ENCODE measurements at regions not wholly inside any gene's neighbourhood (a gene's known extent, or its start where the extent isn't known, plus 50 kb on each side); places are given as distances from the start of the nearest gene placed in this dataset.
A peak's percentile ranks its signal among the peaks of the same experiment; 100 is the strongest.

DNA sequence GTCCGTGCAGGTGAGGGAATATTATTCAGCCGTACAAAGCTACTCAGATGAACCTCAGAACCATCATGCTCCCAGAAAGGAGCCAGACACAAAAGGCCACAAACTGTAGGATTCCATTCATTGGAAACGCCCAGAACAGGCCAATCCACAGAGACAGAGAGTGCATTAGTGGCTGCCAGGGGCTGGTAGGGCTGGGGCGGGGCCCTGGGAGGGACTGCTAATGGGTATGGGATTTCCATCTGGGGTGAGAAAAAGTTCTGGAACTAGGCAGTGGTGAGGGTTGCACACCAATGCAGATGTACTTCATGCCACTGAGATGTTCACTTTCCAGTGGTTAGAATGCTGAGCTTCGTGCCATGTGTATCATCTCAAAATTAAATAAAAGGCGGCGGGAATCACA lies 101.1 kb downstream of the RFLNA start:
- peaks cover 45% of the 10 kb centered on the region for H3K4me1 ChIP-seq (ENCODE audit: insufficient read depth)
- H3K27ac ChIP-seq: peak overlapping the region; percentile 52
- H3K79me2 ChIP-seq (ENCODE audit: insufficient read depth): peaks cover 24% of the 10 kb centered on the region
- 62 to 69% methylated on average over 7 of the region's 7 CpGs for WGBS, 2 experiments (ENCODE audit: low coverage in 1 of 2, low lambda C conversion rate in 2 of 2, missing lambda C conversion rate in 2 of 2)
- no peak for TF ChIP-seq EZH2 (IDR thresholded peaks at IDR 0.05; ENCODE audit: insufficient read depth, poor library complexity, severe bottlenecking)
- TF ChIP-seq EZH2phosphoT487 (IDR thresholded peaks at IDR 0.05; ENCODE audit: insufficient read depth, low read depth): no peak
- H4K20me1 ChIP-seq (ENCODE audit: insufficient read depth): no peaks in the 10 kb centered on the region
- no peak overlapping the region for H3K4me2 ChIP-seq (ENCODE audit: unreplicated experiment)
- peaks cover 39% of the 10 kb centered on the region for H3F3A ChIP-seq (ENCODE audit: insufficient read depth)
- H3K36me3 ChIP-seq (ENCODE audit: low read depth): no peaks in the 10 kb centered on the region
- H3K4me3 ChIP-seq: no peak overlapping the region
- H3K9me3 ChIP-seq (ENCODE audit: low read depth): no peaks in the 10 kb centered on the region
- H3K9ac ChIP-seq: peak overlapping the region; percentile 41; the same call in 1 of the 2 replicates
- H3K9me2 ChIP-seq (ENCODE audit: insufficient read depth): no peaks in the 10 kb centered on the region
- peak; percentile 64 for DNase-seq
- in situ Hi-C loops (cut with MboI): no loop called here
- H3K27me3 ChIP-seq (replicated peaks; ENCODE audit: insufficient read depth): no peaks in the 10 kb centered on the region
- H2AFZ ChIP-seq: no peak overlapping the region

DNA sequence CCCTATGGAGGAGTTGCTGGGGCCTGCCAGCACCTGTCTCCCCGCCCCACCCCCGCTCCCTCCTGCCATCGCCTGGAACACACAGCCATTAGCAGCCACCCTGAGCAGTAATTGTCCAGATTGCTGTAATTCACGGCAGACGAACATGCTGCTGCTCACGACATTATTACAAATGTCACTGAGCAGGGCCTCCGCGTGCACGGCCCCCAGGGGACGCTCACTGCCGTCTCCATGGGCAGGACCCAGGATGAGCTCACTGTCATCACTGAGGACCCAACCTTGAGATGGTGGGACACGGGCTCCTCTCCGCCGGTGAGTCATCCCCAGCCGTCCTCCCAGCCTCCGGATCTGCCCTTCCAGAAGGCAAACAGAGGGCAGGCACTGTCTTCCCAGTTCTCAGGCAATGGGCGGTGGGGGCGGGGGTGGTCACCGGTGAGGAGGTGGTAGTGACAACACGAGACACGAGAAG lies 100.4 kb downstream of the RFLNA start:
- Histone ChIP-seq H3K9me2 (ENCODE audit: insufficient read depth) (no peaks in the 10 kb centered on the region), H3K27me3 (replicated peaks; ENCODE audit: insufficient read depth) (no peaks in the 10 kb centered on the region), H3K27ac (peak overlapping the region; percentile 52), H3K9me3 (ENCODE audit: low read depth) (no peaks in the 10 kb centered on the region), H2AFZ (no peak overlapping the region), H3F3A (ENCODE audit: insufficient read depth) (peaks cover 40% of the 10 kb centered on the region), H3K4me3 (no peak overlapping the region), H3K36me3 (ENCODE audit: low read depth) (no peaks in the 10 kb centered on the region), H3K79me2 (ENCODE audit: insufficient read depth) (peaks cover 24% of the 10 kb centered on the region), H4K20me1 (ENCODE audit: insufficient read depth) (no peaks in the 10 kb centered on the region), H3K4me1 (ENCODE audit: insufficient read depth) (peaks cover 48% of the 10 kb centered on the region), H3K9ac (peak overlapping the region; percentile 41; the same call in 1 of the 2 replicates), H3K4me2 (ENCODE audit: unreplicated experiment) (no peak overlapping the region)
- peak; percentile 73 for DNase-seq
- in situ Hi-C loops (cut with MboI): no loop called here
- TF ChIP-seq EZH2 (IDR thresholded peaks at IDR 0.05; ENCODE audit: insufficient read depth, poor library complexity, severe bottlenecking) (no peak), EZH2phosphoT487 (IDR thresholded peaks at IDR 0.05; ENCODE audit: insufficient read depth, low read depth) (no peak)
- 26% methylated on average over 17 to 21 of the region's 21 CpGs for WGBS, 2 experiments (ENCODE audit: low coverage in 1 of 2, low lambda C conversion rate in 2 of 2, missing lambda C conversion rate in 2 of 2)

DNA sequence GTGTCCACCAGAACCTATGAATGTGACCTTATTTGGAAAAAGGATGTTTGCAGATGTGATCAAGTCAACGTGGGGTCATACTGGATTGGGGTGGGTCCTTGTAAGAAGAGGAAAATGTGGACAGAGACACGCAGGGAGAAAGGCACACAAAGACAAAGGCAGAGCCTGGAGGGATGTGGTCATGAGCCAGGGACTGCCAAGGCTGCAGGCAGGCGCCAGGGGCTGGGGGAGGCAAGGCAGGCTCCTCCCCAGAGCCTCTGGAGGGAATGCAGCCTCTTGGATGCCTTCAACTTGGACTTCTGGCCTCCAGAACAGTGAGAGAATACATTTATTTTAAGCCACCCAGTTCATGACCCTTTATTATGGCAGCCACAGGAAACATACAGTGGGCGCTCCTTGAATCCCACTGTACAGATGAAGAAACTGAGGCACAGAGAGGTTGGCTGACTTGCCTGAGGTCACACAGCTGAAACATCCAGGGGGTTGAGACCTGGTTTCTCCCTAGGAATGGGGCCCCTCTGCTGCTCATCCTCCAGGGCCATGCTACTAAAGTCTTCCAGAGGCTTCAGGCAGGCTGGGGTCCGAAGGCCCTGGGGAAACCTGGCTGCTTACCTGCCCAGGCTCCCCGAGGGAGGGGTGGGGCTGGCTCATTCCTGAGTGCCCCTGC lies 99.7 kb downstream of the RFLNA start:
- peak overlapping the region; percentile 3 for H3K9ac ChIP-seq
- H3K4me1 ChIP-seq (ENCODE audit: insufficient read depth): peaks cover 48% of the 10 kb centered on the region
- no peak overlapping the region for H2AFZ ChIP-seq
- H3K9me2 ChIP-seq (ENCODE audit: insufficient read depth): no peaks in the 10 kb centered on the region
- H3K27me3 ChIP-seq (replicated peaks; ENCODE audit: insufficient read depth): no peaks in the 10 kb centered on the region
- no peak for TF ChIP-seq EZH2phosphoT487 (IDR thresholded peaks at IDR 0.05; ENCODE audit: insufficient read depth, low read depth)
- TF ChIP-seq EZH2 (IDR thresholded peaks at IDR 0.05; ENCODE audit: insufficient read depth, poor library complexity, severe bottlenecking): no peak
- DNase-seq: peak; percentile 67
- no peaks in the 10 kb centered on the region for H3K9me3 ChIP-seq (ENCODE audit: low read depth)
- H4K20me1 ChIP-seq (ENCODE audit: insufficient read depth): no peaks in the 10 kb centered on the region
- no peak overlapping the region for H3K4me3 ChIP-seq
- H3K4me2 ChIP-seq (ENCODE audit: unreplicated experiment): peak overlapping the region; percentile 8
- peak overlapping the region; percentile 92 for H3K27ac ChIP-seq
- peaks cover 24% of the 10 kb centered on the region for H3K79me2 ChIP-seq (ENCODE audit: insufficient read depth)
- 50 to 56% methylated on average over 6 of the region's 6 CpGs for WGBS, 2 experiments (ENCODE audit: low coverage in 1 of 2, low lambda C conversion rate in 2 of 2, missing lambda C conversion rate in 2 of 2)
- in situ Hi-C loops (cut with MboI): no loop called here
- H3K36me3 ChIP-seq (ENCODE audit: low read depth): no peaks in the 10 kb centered on the region
- H3F3A ChIP-seq (ENCODE audit: insufficient read depth): peaks cover 44% of the 10 kb centered on the region

DNA sequence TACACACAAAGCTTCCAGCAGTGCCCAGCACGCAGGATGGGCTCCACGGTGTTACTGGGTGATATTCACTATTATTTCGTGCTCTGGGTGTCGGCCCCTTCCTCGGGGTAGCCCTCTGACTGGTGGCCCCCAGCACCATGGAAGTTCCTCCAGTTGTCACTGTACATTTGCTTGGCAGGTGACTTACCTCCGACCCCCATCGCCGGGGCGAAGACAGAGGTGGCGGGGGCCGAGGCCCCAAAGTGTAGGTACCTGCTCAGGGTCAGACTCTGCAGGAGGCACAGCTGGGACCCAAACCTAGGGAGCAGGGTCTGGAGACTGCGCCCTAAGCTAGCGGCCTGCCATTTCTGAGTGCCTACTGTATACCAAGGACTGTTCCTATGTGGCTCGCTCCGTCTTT lies 98.9 kb downstream of the RFLNA start:
- no peaks in the 10 kb centered on the region for H4K20me1 ChIP-seq (ENCODE audit: insufficient read depth)
- no peaks in the 10 kb centered on the region for H3K36me3 ChIP-seq (ENCODE audit: low read depth)

More for the DNA sequence above, 98.9 kb downstream of the RFLNA start:
- no peak for DNase-seq
- peak overlapping the region; percentile 65 for H3K9ac ChIP-seq
- no peak overlapping the region for H2AFZ ChIP-seq
- H3K27ac ChIP-seq: peak overlapping the region; percentile 92
- in situ Hi-C loops (cut with MboI): no loop called here
- WGBS, 2 experiments (ENCODE audit: low coverage in 1 of 2, low lambda C conversion rate in 2 of 2, missing lambda C conversion rate in 2 of 2): 93% methylated on average over 15 of the region's 15 CpGs
- H3K4me2 ChIP-seq (ENCODE audit: unreplicated experiment): no peak overlapping the region
- H3K9me2 ChIP-seq (ENCODE audit: insufficient read depth): no peaks in the 10 kb centered on the region
- no peaks in the 10 kb centered on the region for H3K27me3 ChIP-seq (replicated peaks; ENCODE audit: insufficient read depth)
- H3K4me3 ChIP-seq: no peak overlapping the region
- peaks cover 44% of the 10 kb centered on the region for H3F3A ChIP-seq (ENCODE audit: insufficient read depth)
- H3K9me3 ChIP-seq (ENCODE audit: low read depth): no peaks in the 10 kb centered on the region
- H3K4me1 ChIP-seq (ENCODE audit: insufficient read depth): peaks cover 48% of the 10 kb centered on the region
- H3K79me2 ChIP-seq (ENCODE audit: insufficient read depth): peaks cover 24% of the 10 kb centered on the region
- TF ChIP-seq EZH2 (IDR thresholded peaks at IDR 0.05; ENCODE audit: insufficient read depth, poor library complexity, severe bottlenecking): no peak
- no peak for TF ChIP-seq EZH2phosphoT487 (IDR thresholded peaks at IDR 0.05; ENCODE audit: insufficient read depth, low read depth)

All from GM23248 (cell line).